OCI-LY1 (cell line): ENCODE measurements at regions not wholly inside any gene's neighbourhood (a gene's known extent, or its start where the extent isn't known, plus 50 kb on each side); places are given as distances from the start of the nearest gene placed in this dataset.

Experiments
- H2AFZ ChIP-seq: fragments of 200-600 bp; sonication (generic), shearing (Covaris generic); 2 replicates; pipeline ENCODE4 v1.6.0; 2014; ENCODE audit warnings: antibody characterized with exemption, mild to moderate bottlenecking, low read length
- H3F3A ChIP-seq: fragments of 200-600 bp; sonication (generic), shearing (Covaris generic); 2 replicates; pipeline ENCODE4 v1.6.0; 2014; ENCODE audit warnings: mild to moderate bottlenecking, antibody characterized with exemption, low read length, moderate library complexity; ENCODE audit not compliant: insufficient read depth
- H3K27ac ChIP-seq: fragments of 200-600 bp; sonication (generic); 2 replicates; pipeline ENCODE4 v1.5.1; 2014; ENCODE audit warnings: low read length, mixed run types, mild to moderate bottlenecking, low read depth; ENCODE audit not compliant: poor library complexity, severe bottlenecking
- H3K27me3 ChIP-seq: fragments of 200-600 bp; sonication (generic); 2 replicates; pipeline ENCODE4 v1.6.0; 2014; ENCODE audit warnings: antibody characterized with exemption, mild to moderate bottlenecking, low read length, moderate library complexity; ENCODE audit not compliant: insufficient read depth
- H3K36me3 ChIP-seq: fragments of 200-600 bp; sonication (generic); 2 replicates; pipeline ENCODE4 v1.6.1; 2014; ENCODE audit warnings: mild to moderate bottlenecking, antibody characterized with exemption, low read length, moderate library complexity, mixed read lengths; ENCODE audit not compliant: insufficient read depth
- H3K4me1 ChIP-seq: fragments of 200-600 bp; sonication (generic); 2 replicates; pipeline ENCODE4 v1.5.1; 2014; ENCODE audit warnings: mild to moderate bottlenecking, low read length, moderate library complexity; ENCODE audit not compliant: insufficient read depth, severe bottlenecking
- H3K4me2 ChIP-seq: fragments of 200-600 bp; sonication (generic), shearing (Covaris generic); 2 replicates; pipeline ENCODE4 v1.6.1; 2014; ENCODE audit warnings: low read length
- H3K4me3 ChIP-seq: fragments of 200-600 bp; sonication (generic); 2 replicates; pipeline ENCODE4 v1.5.1; 2014; ENCODE audit warnings: low read length, low read depth, mild to moderate bottlenecking, mixed read lengths; ENCODE audit not compliant: poor library complexity, severe bottlenecking
- H3K79me2 ChIP-seq: fragments of 200-600 bp; shearing (Covaris generic); 2 replicates; pipeline ENCODE4 v1.6.1; 2016; ENCODE audit warnings: mixed run types, low read length, mixed read lengths; ENCODE audit not compliant: insufficient read depth
- H3K9ac ChIP-seq: fragments of 200-600 bp; sonication (generic), shearing (Covaris generic); 2 replicates; pipeline ENCODE4 v1.6.1; 2014; ENCODE audit warnings: mild to moderate bottlenecking, low read length, mixed read lengths
- H3K9me2 ChIP-seq: fragments of 200-600 bp; sonication (generic), shearing (Covaris generic); 2 replicates; pipeline ENCODE4 v1.6.1; 2014; ENCODE audit warnings: low read depth, mild to moderate bottlenecking, low read length, mixed read lengths
- H3K9me3 ChIP-seq: fragments of 200-600 bp; shearing (Covaris generic); 2 replicates; pipeline ENCODE4 v1.6.1; 2014; ENCODE audit warnings: low read length, mixed read lengths
- H4K20me1 ChIP-seq: fragments of 200-600 bp; sonication (generic), shearing (Covaris generic); 2 replicates; pipeline ENCODE4 v1.6.0; 2016; ENCODE audit warnings: mild to moderate bottlenecking, low read length; ENCODE audit not compliant: insufficient read depth
- CTCF ChIP-seq: fragments of 200-600 bp; sonication (generic), shearing (Covaris generic); IDR thresholded peaks from 2 replicates; pipeline ENCODE4 v1.5.1; 2017; ENCODE audit warnings: mild to moderate bottlenecking, antibody characterized with exemption, low read length, moderate library complexity, mixed read lengths
- EZH2 ChIP-seq: fragments of 200-600 bp; sonication (generic), shearing (Covaris generic); IDR thresholded peaks from 2 replicates; pipeline ENCODE4 v1.8.0; 2017; ENCODE audit warnings: borderline replicate concordance, mixed run types, mild to moderate bottlenecking, antibody characterized with exemption, low read length, moderate library complexity, mixed read lengths

DNA sequence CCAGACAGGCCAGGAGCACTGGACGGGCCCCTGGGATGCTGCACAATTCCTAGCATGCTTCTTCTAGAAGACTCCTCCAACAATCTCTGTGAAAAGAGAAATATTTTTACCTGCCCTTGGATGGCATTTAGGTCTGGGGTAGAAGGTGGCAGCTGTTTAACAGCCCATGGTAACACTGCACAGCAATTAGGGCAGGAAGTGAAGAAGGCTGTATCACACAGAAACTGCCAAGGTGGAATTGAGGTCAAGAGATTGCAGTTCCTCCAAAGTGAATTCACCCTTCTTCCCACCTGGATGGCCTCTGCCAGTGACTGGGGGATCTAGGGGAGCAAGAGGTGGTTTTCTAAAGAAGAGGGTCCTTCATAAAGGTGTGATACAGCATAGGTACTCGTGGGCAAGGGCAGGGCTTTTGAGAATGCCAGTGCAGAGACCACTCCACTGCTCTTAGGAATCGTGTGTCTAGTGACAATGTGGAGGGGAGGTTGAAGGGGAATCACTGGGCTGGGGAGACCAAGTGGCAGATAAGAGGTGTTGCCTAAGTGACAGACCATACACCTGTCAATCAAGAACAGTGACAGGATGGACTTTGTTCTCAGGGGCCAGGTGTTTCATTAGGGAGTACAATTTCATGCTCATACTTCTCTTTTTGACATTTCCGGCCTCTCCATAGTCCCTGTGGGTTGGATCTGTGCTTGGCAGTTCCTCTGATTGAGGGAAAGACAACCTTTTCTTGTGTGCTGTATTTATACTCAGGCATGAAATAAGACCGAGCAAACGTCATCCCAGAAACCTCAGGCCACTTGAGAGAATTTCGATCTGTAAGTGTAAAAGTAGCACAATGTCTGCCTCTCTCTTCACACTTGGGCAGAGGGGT lies 83.5 kb upstream of the BCL6 start:
- Histone ChIP-seq H3K27me3 (no peaks in the 10 kb centered on the region), H3K4me1 (peaks cover 42% of the 10 kb centered on the region), H3K4me2 (peak overlapping the region; percentile 46; the same call in 1 of the 2 replicates), H3F3A (no peaks in the 10 kb centered on the region), H3K9me2 (no peaks in the 10 kb centered on the region), H3K79me2 (no peaks in the 10 kb centered on the region), H3K36me3 (no peaks in the 10 kb centered on the region), H4K20me1 (no peaks in the 10 kb centered on the region), H3K27ac (peak overlapping the region; percentile 62), H3K9me3 (no peaks in the 10 kb centered on the region), H3K9ac (peak overlapping the region; percentile 37; the same call in 1 of the 2 replicates), H2AFZ (no peak overlapping the region), H3K4me3 (no peak overlapping the region)
- no peak for TF ChIP-seq EZH2
- no peak for TF ChIP-seq CTCF

- no peaks in the 10 kb centered on the region for H3K9me3 ChIP-seq
- H3K27me3 ChIP-seq: no peaks in the 10 kb centered on the region
- no peak overlapping the region for H3K4me3 ChIP-seq
- no peaks in the 10 kb centered on the region for H3F3A ChIP-seq
- H3K4me2 ChIP-seq: no peak overlapping the region
- peaks cover 44% of the 10 kb centered on the region for H3K4me1 ChIP-seq
- H3K9ac ChIP-seq: no peak overlapping the region
- TF ChIP-seq CTCF (no peak), EZH2 (no peak)
- H2AFZ ChIP-seq: no peak overlapping the region
- H3K36me3 ChIP-seq: no peaks in the 10 kb centered on the region
- H3K27ac ChIP-seq: peak overlapping the region; percentile 62
- H3K9me2 ChIP-seq: no peaks in the 10 kb centered on the region
- no peaks in the 10 kb centered on the region for H4K20me1 ChIP-seq
- H3K79me2 ChIP-seq: no peaks in the 10 kb centered on the region
Observed at GRCh38 chr3:187830181-187830580, 84.9 kb upstream of the BCL6 start.

- Histone ChIP-seq H3K4me2 (no peak overlapping the region), H3K4me3 (no peak overlapping the region), H3K9ac (no peak overlapping the region), H3K27ac (peak overlapping the region; percentile 4), H3K4me1 (peaks cover 44% of the 10 kb centered on the region), H3F3A (no peaks in the 10 kb centered on the region), H3K27me3 (no peaks in the 10 kb centered on the region), H3K9me3 (no peaks in the 10 kb centered on the region), H4K20me1 (no peaks in the 10 kb centered on the region), H2AFZ (no peak overlapping the region), H3K79me2 (no peaks in the 10 kb centered on the region), H3K36me3 (no peaks in the 10 kb centered on the region), H3K9me2 (no peaks in the 10 kb centered on the region)
- TF ChIP-seq CTCF (no peak), EZH2 (no peak)
Observed at GRCh38 chr3:187831125-187832051, 86.1 kb upstream of the BCL6 start.
